ENCODE measurements at regions not wholly inside any gene's neighbourhood (a gene's known extent, or its start where the extent isn't known, plus 50 kb on each side); places are given as distances from the start of the nearest gene placed in this dataset.
"Not testable (repeated sequence)": the region's sequence is repeated elsewhere in the genome, so short reads cannot be mapped to it uniquely, and the experiment has no call there.

DNA sequence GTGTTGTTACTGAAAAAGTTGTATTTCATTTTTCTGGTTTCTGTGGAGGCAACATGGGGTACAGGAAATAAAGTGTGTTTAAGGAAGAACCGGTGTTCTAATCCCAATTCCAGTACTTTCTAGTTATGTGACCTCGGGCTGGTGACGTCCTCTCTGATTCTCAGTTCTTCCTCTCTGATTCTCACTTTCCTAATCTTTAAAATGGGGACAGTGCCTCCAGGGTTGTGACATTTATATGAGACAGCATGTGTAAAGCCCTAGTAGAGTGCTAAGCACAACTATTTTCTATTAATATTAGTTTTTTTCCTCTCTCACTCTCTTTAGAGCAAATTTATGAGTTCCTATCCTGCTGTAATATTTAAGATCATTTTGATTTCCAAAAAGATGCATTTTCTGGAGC is 50.9 kb upstream of the PTPDC1 start:
- no peak for DNase-seq (ENCODE audit: low read depth)

DNA sequence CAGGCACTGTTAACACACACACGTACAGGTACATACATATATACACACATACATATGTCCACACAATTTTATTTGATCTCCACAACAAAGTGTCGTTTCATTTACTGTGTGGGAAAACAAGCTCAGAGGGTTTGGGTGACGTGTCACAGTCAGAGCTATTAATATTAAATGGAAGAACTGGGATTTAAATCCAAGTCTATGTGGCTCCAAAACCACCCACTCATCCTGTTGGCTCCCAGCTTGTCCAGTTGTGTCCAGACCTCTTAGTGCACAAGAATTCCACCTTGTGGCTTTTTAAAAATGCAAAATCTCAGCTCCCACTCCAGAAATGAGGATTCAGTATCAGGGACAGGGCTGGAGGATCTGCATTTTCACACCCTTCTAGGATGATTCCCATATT is 52.3 kb upstream of the PTPDC1 start:
- DNase-seq (ENCODE audit: low read depth): no peak

DNA sequence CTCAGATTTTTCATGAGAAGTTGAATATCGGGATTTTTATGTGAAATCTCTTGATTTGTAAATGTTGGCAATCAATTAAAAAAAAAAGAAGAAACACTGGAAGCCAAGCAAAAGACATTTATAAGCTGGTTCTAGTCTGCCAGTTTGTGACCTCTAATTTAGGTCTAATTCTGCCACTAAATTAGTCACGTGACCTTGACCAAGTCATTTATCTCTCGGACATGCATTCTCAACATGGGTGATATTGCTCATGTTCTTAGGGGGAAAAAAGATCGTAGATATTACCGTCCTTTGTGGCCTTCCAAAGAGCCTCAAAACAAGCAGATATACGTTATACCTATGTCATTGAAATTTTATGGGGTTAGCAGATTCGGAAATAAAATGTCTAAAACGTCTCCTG is 52.9 kb upstream of the PTPDC1 start:
- no peak for DNase-seq (ENCODE audit: low read depth)

DNA sequence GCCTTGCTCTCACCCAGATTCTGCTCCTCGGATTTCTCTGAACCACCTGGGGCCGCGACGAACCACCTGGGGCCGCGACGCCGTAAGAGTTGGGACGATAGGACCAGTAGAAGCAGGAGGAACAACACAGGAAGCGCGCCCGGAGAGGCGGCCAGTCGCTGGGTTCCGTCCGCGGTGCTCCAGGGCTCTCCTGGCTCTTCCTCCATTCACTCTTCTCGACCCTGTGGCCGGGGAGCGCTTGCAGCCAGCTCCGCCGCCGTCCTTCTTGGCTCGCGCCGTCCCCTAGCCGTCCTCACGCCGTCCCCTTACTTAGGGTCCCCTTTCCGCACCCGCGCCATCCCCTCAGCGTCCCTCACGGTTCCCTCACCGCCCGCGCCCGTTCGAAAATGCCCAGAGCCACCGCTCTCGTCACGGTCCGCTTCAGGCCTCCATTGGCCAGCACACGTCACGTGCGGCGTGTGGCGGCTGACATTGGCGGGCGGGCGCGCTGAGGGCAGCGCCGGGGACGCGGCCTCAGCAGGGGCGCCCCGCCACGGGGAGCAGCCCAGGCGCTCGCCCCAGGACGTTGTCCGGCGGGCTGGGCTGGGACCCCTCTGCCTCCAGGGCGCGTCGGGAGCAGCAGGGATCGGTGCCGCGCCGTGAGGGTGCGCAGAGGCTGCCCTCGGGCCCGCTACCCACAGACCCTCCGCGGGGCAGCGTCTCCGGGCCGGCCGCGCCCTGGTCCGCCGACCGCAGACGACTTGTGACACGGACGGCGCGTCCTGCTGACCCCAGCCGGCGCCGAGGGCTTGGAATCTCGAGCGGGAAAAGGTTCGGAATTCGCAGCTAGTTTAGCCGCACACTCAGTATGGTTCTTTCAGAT is 53.7 kb upstream of the PTPDC1 start:
- DNase-seq (ENCODE audit: low read depth): peak; percentile 79

DNA sequence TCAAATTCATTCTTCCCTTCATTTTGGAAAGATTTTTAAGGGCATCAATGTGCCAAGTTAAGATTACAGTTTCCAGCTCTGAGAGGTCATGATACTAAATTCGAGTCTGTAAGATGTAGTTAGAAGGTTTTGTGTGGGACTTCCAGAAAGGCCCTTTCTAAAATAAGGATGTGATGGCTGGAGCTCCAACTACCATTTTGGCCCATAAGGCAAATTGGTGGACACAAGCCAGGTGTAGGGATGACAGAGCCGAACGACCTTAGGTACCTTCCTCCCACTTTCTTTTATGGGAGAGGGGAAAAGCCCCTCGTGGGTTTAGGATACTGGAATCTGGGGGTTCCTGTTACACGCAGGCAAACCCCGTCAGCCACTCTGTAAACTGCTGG is 54.3 kb upstream of the PTPDC1 start:
- no peak for DNase-seq (ENCODE audit: low read depth)

DNA sequence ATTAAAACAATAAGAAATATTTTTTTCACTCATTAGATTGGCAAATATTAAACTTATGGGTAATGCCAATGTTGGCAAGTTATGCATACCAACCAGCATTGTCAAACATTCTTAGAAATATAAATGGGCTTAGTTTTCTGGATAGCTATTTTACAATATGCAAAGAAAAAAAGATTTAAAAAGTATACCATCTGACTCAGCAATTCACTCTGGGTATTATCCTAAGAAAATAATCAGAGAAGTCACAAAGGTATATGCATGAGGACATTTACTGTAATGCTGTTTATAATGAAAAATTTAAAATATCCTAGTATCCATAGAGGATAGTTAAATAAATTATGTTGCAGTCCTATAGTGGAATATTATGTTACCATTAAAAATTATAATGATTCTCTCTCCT is 57.4 kb upstream of the PTPDC1 start:
- DNase-seq (ENCODE audit: low read depth): no peak

DNA sequence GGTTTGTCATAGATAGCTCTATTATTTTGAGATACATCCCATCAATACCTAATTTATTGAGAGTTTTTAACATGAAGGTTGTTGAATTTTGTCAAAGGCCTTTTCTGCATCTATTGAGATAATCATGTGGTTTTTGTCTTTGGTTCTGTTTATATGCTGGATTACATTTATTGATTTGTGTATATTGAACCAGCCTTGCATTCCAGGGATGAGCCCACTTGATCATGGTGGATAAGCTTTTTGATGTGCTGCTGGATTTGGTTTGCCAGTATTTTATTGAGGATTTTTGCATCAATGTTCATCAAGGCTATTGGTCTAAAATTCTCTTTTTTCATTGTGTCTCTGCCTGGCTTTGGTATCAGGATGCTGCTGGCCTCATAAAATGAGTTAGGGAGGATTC is 61.8 kb upstream of the PTPDC1 start:
- DNase-seq (ENCODE audit: low read depth): not testable (repeated sequence)

DNA sequence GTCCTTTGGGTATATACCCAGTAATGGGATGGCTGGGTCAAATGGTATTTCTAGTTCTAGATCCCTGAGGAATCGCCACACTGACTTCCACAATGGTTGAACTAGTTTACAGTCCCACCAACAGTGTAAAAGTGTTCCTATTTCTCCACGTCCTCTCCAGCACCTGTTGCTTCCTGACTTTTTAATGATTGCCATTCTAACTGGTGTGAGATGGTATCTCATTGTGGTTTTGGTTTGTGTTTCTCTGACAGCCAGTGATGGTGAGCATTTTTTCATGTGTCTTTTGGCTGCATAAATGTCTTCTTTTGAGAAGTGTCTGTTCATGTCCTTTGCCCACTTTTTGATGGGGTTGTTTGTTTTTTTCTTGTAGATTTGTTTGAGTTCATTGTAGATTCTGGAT is 63.4 kb upstream of the PTPDC1 start:
- DNase-seq (ENCODE audit: low read depth): not testable (repeated sequence)

DNA sequence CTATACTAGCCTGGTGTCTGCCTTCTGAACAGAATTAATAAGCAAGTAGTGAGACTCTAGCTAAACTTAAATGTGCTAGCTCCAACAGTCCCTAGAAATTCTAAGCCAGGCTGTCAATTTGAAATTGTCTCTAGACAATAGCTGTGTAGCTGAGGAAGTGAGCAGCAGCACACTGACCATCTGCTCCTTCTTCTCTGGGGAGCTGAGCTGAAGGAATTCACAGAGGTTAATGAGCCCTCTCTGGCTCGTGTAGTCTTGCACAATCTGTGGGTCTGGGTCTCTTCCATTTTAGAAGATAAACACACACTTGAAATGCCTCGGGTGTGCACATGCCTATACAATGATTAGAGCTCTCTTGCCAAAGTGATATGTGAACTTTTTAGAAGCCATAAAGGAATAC is 63.5 kb upstream of the BARX1 start:
- DNase-seq (ENCODE audit: low read depth): no peak

DNA sequence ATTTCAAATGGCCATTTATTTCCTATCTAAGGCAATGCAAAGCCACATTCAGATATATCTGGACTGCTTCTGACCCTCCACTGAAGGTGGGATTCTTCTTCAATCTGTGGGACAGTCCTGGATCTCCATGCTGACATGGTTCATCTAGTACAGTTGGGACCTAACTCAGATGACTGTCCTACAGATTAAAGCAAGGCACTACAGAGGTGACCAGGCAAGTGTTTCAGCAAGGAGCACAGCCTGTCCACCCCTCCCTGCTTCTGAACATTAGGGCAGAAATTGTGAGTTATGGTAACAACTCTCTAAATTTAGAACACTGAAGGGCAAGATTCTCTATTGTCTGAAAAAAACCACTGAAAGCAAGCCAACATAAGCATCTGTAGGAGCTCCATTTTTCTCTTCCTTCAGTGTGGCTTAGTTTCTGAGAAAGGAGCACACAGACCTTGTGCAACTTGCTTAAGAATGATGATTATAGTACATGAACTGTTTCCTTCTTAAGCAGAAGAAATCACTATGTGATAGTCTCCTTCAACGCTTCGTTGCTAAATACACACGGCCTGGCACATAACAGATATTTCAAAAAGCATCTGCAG is 62.9 kb upstream of the BARX1 start:
- no peak for DNase-seq (ENCODE audit: low read depth)

DNA sequence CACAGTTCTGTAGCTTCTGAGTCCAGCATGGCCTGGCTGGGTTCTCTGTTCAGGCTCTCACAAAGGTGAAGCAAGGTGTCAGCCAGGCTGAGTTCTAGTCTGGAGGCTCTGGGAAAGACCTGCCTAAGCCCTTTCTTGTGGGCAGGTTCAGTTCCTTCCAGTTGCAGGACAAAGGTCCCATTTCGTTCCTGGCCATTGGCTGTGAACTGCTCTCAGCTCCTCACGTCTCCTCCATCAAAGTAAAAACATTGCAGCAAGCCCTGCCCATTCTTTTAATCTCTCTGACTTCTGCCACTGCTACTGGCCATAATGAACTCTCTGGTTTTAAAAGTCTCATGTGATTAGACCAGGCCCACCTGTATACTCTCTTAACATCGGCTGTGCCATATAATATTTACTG is 61.6 kb upstream of the BARX1 start:
- no peak for DNase-seq (ENCODE audit: low read depth)

DNA sequence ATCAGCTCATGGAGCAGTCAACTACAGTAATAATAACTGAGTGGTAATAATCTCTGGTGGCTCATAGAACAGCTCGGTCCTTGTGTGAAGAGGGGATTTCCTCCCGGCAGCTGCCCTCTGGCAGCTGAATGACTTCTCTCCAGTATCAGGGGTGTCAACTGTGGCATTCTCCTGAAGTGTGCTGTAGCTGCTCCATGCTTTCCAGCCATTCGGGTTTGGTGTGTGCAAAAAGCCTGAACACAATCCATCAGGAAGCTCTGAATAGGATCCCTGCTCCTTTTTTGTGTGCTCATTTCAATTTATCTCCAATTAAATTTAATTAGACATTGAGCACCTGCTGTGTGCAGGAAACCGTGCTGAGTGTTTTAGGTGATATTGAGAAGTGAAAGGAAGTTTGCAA is 59.8 kb upstream of the BARX1 start:
- DNase-seq (ENCODE audit: low read depth): no peak

DNA sequence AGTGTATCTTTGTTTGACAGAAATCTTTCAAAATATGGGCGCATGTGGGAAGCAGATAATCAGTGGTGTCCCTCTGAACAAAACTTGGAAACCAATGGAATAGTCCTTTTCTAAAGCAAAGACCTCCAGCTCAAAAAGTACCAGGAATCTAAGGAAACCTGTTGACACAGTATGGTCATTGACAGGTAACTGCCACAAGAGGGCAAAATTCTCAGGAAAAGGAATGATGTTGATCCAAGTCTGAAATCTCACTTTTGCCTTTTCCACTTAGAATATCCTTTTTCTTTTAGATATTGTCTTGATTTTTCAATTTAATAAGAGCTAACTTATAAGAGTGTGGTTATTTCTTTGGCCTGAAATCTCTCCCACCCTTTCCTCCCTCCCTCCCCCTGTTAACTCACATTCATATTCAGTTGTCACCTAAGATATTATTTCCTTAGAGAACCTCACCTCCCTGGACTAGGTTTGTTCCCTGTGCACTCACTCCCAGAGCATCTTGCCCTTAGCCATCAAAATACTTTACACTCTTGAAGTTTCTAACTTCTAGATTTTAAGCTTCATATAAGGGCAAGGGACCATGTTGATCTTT is 59.0 kb upstream of the BARX1 start:
- peak; percentile 38 for DNase-seq (ENCODE audit: low read depth)

DNA sequence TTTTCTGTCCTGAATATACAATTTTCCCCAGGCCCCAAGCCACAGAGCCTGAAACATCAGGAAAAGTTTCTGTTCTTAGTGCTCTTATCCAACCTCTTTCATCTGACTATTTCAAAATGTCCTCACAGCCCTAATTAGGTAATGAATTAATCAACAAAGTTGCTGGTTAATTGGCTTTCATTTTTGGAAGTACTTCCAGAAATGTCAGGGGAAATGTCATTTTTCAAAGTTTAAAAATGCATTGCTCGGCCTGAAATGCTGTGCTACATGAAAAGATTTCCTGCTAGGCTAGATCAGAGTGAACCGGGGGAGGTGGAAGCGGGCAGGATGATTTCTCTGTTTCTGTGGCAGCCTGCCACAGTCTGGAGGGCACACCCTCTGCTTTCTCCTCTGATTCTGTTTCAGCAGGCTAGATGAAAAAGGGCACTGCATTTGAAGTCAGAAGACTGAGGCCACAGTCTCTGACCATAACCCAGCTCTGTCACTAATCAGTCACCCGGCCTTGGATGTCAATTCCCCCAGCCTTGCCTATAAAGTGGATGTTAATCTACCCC is 55.9 kb upstream of the BARX1 start:
- no peak for DNase-seq (ENCODE audit: low read depth)

DNA sequence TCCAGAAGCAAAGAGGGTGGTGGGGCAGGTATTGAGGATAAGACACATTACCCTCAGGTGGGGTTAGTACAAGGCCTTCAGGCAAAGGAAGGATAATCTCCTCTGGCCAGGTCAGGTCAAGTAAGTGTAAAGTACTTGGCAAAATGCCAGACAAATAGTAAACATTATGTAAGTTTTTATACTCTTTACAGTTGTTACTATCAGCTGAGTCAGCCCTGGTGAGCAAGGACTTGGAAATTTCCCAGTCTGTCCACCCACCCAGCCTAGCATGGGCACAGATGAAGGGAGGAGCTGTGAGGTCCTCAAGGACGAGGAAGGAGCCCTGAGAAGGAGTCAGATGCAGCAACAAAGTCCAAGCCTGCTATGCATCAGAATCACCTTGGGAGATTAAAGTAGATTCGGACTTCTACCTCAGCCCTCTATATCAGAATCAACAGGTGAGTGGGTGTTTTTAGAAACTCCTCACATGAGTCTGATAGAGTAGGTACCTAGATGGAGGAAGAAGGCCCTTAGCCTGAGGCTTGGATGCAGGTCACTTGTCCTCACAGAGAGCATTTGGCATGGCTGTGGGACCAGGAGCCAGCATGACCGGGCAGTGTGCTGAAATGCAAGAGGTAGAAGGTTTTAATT is 50.2 kb upstream of the BARX1 start:
- DNase-seq (ENCODE audit: low read depth): no peak

Measured in M059J (cell line).